GM23248 (cell line): ENCODE measurements at regions not wholly inside any gene's neighbourhood (a gene's known extent, or its start where the extent isn't known, plus 50 kb on each side); places are given as distances from the start of the nearest gene placed in this dataset.

Source experiments
- EZH2 ChIP-seq: fragments of 200-600 bp; sonication (generic); IDR thresholded peaks from 2 replicates; pipeline ENCODE4 v1.6.1; 2018; ENCODE audit warnings: antibody characterized with exemption, mild to moderate bottlenecking; ENCODE audit not compliant: insufficient read depth, poor library complexity, severe bottlenecking
- EZH2phosphoT487 ChIP-seq: fragments of 200-600 bp; sonication (generic); IDR thresholded peaks from 2 replicates; pipeline ENCODE4 v1.6.1; 2018; ENCODE audit warnings: antibody characterized with exemption, moderate library complexity, mild to moderate bottlenecking, low read depth; ENCODE audit not compliant: insufficient read depth

DNA sequence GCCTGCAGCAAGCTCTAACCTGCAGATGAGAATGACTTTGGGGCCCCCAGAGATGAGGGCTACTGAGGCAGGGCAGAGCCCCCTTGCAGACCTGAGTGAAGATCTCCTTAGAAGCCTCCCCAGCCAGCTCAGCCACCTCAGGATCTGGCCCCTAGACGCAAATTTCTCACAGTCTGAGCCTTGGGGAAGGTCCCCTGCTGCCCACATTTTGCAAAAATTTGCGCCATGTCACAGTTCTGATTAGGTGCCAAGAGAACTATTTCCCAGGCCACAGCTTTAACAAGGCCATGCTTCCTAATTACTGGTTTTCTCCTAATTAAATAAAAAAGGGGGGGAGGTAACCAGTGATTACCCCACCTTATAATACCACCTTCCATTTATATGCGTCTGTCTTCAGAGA, 81.0 kb upstream of the HES1 start:
- TF ChIP-seq EZH2 (no peak), EZH2phosphoT487 (no peak)
